ENCODE measurements at regions not wholly inside any gene's neighbourhood (a gene's known extent, or its start where the extent isn't known, plus 50 kb on each side); places are given as distances from the start of the nearest gene placed in this dataset.

GRCh38 chr1:192485692-192486436, 89.7 kb upstream of the RGS1 start:
- no peak for DNase-seq (ENCODE audit: low read depth in 1 of 2, low spot score in 2 of 2)
- no peak overlapping the region for H4K5ac ChIP-seq (ENCODE audit: insufficient read length, low read depth, low read length)
- no peaks in the 10 kb centered on the region for H4K20me1 ChIP-seq (replicated peaks in 1 of 2; ENCODE audit: control insufficient read depth in 1 of 2, insufficient read depth in 2 of 2, low read length in 2 of 2)
- H3K4ac ChIP-seq (replicated peaks; ENCODE audit: insufficient read length, low read depth, low read length): no peak overlapping the region
- H3K23me2 ChIP-seq (ENCODE audit: low read depth, low read length): no peaks in the 10 kb centered on the region
- no peaks in the 10 kb centered on the region for H3K79me2 ChIP-seq (ENCODE audit: control insufficient read depth in 1 of 2, insufficient read depth in 2 of 2, low read length in 2 of 2)
- H2BK20ac ChIP-seq (ENCODE audit: low read length): no peak overlapping the region
- no peak overlapping the region for H3K23ac ChIP-seq (ENCODE audit: insufficient read length)
- H3K79me1 ChIP-seq (ENCODE audit: low read depth, low read length): no peaks in the 10 kb centered on the region
- CTCF ChIA-PET (ENCODE audit: partially characterized antibody): no interaction called here
- POLR2A ChIA-PET (ENCODE audit: partially characterized antibody): no interaction called here
- H3K27ac ChIP-seq (ENCODE audit: low read depth, low read length): no peak overlapping the region
- H2BK120ac ChIP-seq (replicated peaks; ENCODE audit: low read depth, low read length): no peak overlapping the region
- WGBS, 2 experiments (ENCODE audit: extremely low coverage in 1 of 2, insufficient coverage in 1 of 2, insufficient read length in 1 of 2, insufficient replicate concordance in 2 of 2, low coverage in 1 of 2, low lambda C conversion rate in 2 of 2, missing lambda C conversion rate in 1 of 2): 91% methylated on average over 1 of the region's 1 CpG; no CpG with 5 or more reads in 1 of the 2 experiments
- TF ChIP-seq POLR2A (IDR thresholded peaks at IDR 0.05; ENCODE audit: control extremely low read depth in 1 of 2, low read depth in 2 of 2, low read length in 2 of 2) (no peak), FOSL1 (IDR thresholded peaks at IDR 0.05; ENCODE audit: insufficient read depth, low read depth, low read length) (no peak), CHD1 (IDR thresholded peaks at IDR 0.05; ENCODE audit: low read depth, low read length) (no peak), CREB1 (IDR thresholded peaks at IDR 0.05) (no peak), PHF8 (conservative IDR thresholded peaks at IDR 0.05; ENCODE audit: low read depth, low read length) (no peak), RXRA (IDR thresholded peaks at IDR 0.05; ENCODE audit: insufficient read depth, low read depth, low read length) (no peak), CEBPB (IDR thresholded peaks at IDR 0.05; ENCODE audit: low read depth, low read length) (no peak), ATF3 (IDR thresholded peaks at IDR 0.05; ENCODE audit: insufficient read depth, low read depth, low read length) (no peak), CHD2 (IDR thresholded peaks at IDR 0.05; ENCODE audit: low read length) (no peak), SP1 (IDR thresholded peaks at IDR 0.05; ENCODE audit: low read depth, low read length) (no peak), MAFK (IDR thresholded peaks at IDR 0.05; ENCODE audit: low read depth, low read length) (no peak), SIRT6 (IDR thresholded peaks at IDR 0.05; ENCODE audit: low read length) (no peak), RBBP5 (IDR thresholded peaks at IDR 0.05; ENCODE audit: borderline replicate concordance, low read depth, low read length) (no peak)
- H3K27me3 ChIP-seq (replicated peaks in 1 of 4; ENCODE audit: control insufficient read depth in 3 of 4, extremely low read depth in 1 of 4, insufficient read depth in 3 of 4, low read length in 3 of 4): no peaks in the 10 kb centered on the region
- no peak overlapping the region for H4K8ac ChIP-seq (ENCODE audit: extremely low read depth, insufficient read depth, low read length)
- no peak overlapping the region for H3K18ac ChIP-seq (ENCODE audit: extremely low read depth, low read length)
- no peaks in the 10 kb centered on the region for H3K4me1 ChIP-seq (replicated peaks in 1 of 4; ENCODE audit: control insufficient read depth in 3 of 4, insufficient read depth in 4 of 4, low read length in 3 of 4)
- H2BK15ac ChIP-seq (ENCODE audit: low read length): no peak overlapping the region
- no peak overlapping the region for H2BK5ac ChIP-seq (ENCODE audit: low read depth, low read length)
- no peak overlapping the region for H2AK5ac ChIP-seq (ENCODE audit: low read depth, low read length)
- no peak overlapping the region for H3K14ac ChIP-seq (ENCODE audit: insufficient read length)
- no peak for FAIRE-seq
- no peak overlapping the region for H3K56ac ChIP-seq (replicated peaks; ENCODE audit: insufficient read length, low read depth, low read length)
- no peak overlapping the region for H3K4me3 ChIP-seq (ENCODE audit: extremely low read depth in 1 of 4, insufficient read depth in 2 of 4, low read depth in 3 of 4, low read length in 4 of 4)
- H4K91ac ChIP-seq (replicated peaks; ENCODE audit: insufficient read length, low read length): no peak overlapping the region
- H3K9me3 ChIP-seq (ENCODE audit: insufficient read depth in 2 of 2, low read depth in 1 of 2, low read length in 1 of 2): no peaks in the 10 kb centered on the region
- H3K4me2 ChIP-seq (ENCODE audit: insufficient read depth in 1 of 2, low read depth in 2 of 2, low read length in 2 of 2): no peak overlapping the region
- no peak overlapping the region for H2BK12ac ChIP-seq (ENCODE audit: low read depth, low read length)
- H3K36me3 ChIP-seq (ENCODE audit: control insufficient read depth in 2 of 4, insufficient read depth in 4 of 4, low read length in 3 of 4): no peaks in the 10 kb centered on the region
- H2AFZ ChIP-seq (ENCODE audit: low read length): no peak overlapping the region
- H3K9ac ChIP-seq (replicated peaks in 1 of 4; ENCODE audit: extremely low read depth in 1 of 4, low read depth in 3 of 4, low read length in 3 of 4): no peak overlapping the region

Measured in H1 (cell line).